DND-41 (cell line): ENCODE measurements at regions not wholly inside any gene's neighbourhood (a gene's known extent, or its start where the extent isn't known, plus 50 kb on each side); places are given as distances from the start of the nearest gene placed in this dataset.

Experiments
- EZH2 ChIP-seq: IDR thresholded peaks from 3 replicates; pipeline ENCODE4 v1.6.1; 2012; ENCODE audit warnings: borderline replicate concordance, low read depth, mild to moderate bottlenecking, moderate library complexity, low read length, inconsistent platforms; ENCODE audit not compliant: severe bottlenecking
- TF ChIP-seq, protein P1 (sequence below): IDR thresholded peaks from 2 replicates; pipeline ENCODE4 v1.5.1; 2012; ENCODE audit warnings: borderline replicate concordance, low read length, moderate library complexity, mild to moderate bottlenecking; ENCODE audit not compliant: poor library complexity, severe bottlenecking; ENCODE audit errors: extremely low read depth

DNA sequence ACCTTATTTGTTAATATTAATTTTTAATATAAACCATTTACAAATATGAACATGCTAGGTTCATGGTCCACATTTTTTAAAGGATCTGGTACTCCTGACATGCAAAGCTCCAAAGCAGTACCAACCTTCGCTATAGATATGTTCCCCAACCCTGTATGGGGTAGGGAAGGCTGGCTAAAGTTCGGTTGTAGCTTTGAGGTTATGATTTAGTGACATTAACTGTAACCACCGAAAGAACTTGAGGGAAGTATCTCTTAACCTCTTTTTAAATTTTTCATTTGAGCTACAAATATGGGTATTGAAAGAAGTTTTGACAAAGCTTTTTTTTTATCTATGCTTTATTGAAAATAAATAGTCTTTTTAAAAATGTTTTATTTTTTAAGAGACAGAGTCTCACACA lies 115.5 kb downstream of the DYRK2 start:
- TF ChIP-seq EZH2 = no peak
- TF ChIP-seq, protein P1, sequence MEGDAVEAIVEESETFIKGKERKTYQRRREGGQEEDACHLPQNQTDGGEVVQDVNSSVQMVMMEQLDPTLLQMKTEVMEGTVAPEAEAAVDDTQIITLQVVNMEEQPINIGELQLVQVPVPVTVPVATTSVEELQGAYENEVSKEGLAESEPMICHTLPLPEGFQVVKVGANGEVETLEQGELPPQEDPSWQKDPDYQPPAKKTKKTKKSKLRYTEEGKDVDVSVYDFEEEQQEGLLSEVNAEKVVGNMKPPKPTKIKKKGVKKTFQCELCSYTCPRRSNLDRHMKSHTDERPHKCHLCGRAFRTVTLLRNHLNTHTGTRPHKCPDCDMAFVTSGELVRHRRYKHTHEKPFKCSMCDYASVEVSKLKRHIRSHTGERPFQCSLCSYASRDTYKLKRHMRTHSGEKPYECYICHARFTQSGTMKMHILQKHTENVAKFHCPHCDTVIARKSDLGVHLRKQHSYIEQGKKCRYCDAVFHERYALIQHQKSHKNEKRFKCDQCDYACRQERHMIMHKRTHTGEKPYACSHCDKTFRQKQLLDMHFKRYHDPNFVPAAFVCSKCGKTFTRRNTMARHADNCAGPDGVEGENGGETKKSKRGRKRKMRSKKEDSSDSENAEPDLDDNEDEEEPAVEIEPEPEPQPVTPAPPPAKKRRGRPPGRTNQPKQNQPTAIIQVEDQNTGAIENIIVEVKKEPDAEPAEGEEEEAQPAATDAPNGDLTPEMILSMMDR = no peak
